ENCODE measurements at regions not wholly inside any gene's neighbourhood (a gene's known extent, or its start where the extent isn't known, plus 50 kb on each side); places are given as distances from the start of the nearest gene placed in this dataset.
"Not testable (repeated sequence)": the region's sequence is repeated elsewhere in the genome, so short reads cannot be mapped to it uniquely, and the experiment has no call there.

GRCh38 chr12:102298022-102298421 is 100.4 kb upstream of the PMCH start:
- no peak for DNase-seq (ENCODE audit: low spot score)

GRCh38 chr12:102297412-102297811 is 99.8 kb upstream of the PMCH start:
- no peak for DNase-seq (ENCODE audit: low spot score)

GRCh38 chr12:102294568-102294967 is 96.9 kb upstream of the PMCH start:
- no peak for DNase-seq (ENCODE audit: low spot score)

GRCh38 chr12:102291498-102292440 is 94.1 kb upstream of the PMCH start:
- DNase-seq (ENCODE audit: low spot score), result not testable (repeated sequence)

GRCh38 chr12:102289702-102290101 is 92.1 kb upstream of the PMCH start:
- DNase-seq (ENCODE audit: low spot score), result not testable (repeated sequence)

DNA sequence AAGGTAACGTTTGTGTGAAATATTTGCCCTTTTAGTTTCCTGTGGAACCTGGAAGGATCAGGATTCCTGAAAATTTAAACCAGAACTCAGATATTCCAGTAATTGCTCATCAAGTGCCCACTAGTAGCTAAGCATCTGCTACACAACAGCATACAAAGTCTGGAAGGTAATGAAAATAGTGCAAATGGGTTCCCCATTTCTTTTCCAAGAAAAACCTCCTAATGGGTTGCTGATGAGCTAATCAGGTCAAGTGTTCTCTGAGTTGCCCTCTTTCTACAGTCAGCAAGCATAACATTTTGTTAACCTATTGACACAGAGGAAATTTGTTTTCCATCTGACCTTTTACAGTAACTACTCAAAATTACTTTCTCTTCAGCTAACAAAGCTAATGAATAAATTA is 83.6 kb upstream of the PMCH start:
- no peak for DNase-seq (ENCODE audit: low spot score)

DNA sequence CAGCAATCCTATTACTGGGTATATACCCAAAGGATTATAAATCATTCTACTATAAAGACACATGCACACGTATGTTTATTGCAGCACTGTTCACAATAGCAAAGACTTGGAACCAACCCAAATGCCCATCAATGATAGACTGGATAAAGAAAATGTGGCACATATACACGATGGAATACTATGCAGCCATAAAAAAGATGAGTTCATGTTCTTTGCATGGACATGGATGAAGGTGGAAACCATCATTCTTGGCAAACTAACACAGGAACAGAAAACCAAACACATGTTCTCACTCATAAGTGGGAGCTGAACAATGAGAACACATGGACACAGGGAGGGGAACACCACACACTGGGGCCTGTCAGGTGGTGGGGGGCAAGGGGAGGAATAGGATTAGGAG is 58.1 kb upstream of the PMCH start:
- not testable (repeated sequence) for DNase-seq (ENCODE audit: low spot score)

DNA sequence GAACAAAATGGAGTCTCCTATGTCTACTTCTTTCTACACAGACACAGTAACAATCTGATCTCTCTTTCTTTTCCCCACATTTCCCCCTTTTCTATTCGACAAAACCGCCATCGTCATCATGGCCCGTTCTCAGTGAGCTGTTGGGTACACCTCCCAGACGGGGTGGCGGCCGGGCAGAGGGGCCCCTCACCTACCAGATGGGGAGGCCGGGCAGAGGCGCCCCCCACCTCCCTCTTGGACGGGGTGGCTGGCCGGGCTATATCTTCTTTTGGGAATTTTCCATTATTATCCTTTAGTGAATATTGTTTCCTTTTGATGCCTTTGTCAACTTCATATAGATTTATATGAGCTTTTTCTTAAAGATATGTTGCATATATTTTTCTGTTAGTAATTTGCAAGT is 53.4 kb upstream of the PMCH start:
- DNase-seq (ENCODE audit: low spot score), result not testable (repeated sequence)

- no peak for DNase-seq (ENCODE audit: low spot score)
Measured at GRCh38 chr12:102249079-102249841, 51.6 kb upstream of the PMCH start.
